H1 (cell line): ENCODE measurements at regions not wholly inside any gene's neighbourhood (a gene's known extent, or its start where the extent isn't known, plus 50 kb on each side); places are given as distances from the start of the nearest gene placed in this dataset.

Experiments used
- CTCF ChIA-PET: fragments of 300-600 bp; sonication (Branson Sonifier 250); formaldehyde crosslinking; loops from one replicate; lab custom pipeline; 2021; ENCODE audit not compliant: partially characterized antibody; lab: Charles Lee
- POLR2A ChIA-PET: fragments of 300-600 bp; sonication (Branson Sonifier 250); formaldehyde crosslinking; loops from one replicate; lab custom pipeline; 2021; ENCODE audit warnings: inconsistent platforms; ENCODE audit not compliant: partially characterized antibody; lab: Charles Lee
- DNase-seq, 2 experiments: peaks; one replicate each; pipeline versions ENCODE4 v3.0.0 to v3.0.0-alpha.2; 2010 to 2022; ENCODE audit warnings: low spot score in 2 of 2, low read depth in 1 of 2, mixed read lengths in 1 of 2
- FAIRE-seq: peaks from 2 replicates; lab custom pipeline; 2011; peaks lifted over from hg19 to GRCh38; lab: Jason Lieb, UNC
- H2AFZ ChIP-seq: 2 replicates; pipeline ENCODE4 v1.8.1; 2012; ENCODE audit warnings: low read length, inconsistent platforms
- H2AK5ac ChIP-seq: 2 replicates; pipeline ENCODE4 v1.6.1; 2013; ENCODE audit warnings: low read depth, low read length
- H2BK120ac ChIP-seq: replicated peaks from 2 replicates; pipeline ENCODE3; 2013; ENCODE audit warnings: low read depth, low read length, inconsistent platforms
- H2BK12ac ChIP-seq: 2 replicates; pipeline ENCODE4 v1.6.1; 2013; ENCODE audit warnings: low read depth, low read length
- H2BK15ac ChIP-seq: 2 replicates; pipeline ENCODE4 v1.6.1; 2013; ENCODE audit warnings: low read length
- H2BK20ac ChIP-seq: 2 replicates; pipeline ENCODE4 v1.6.1; 2013; ENCODE audit warnings: low read length
- H2BK5ac ChIP-seq: 2 replicates; pipeline ENCODE4 v1.6.1; 2013; ENCODE audit warnings: low read depth, low read length
- H3K14ac ChIP-seq: 2 replicates; pipeline ENCODE4 v1.6.1; 2013; ENCODE audit warnings: inconsistent platforms; ENCODE audit not compliant: insufficient read length
- H3K18ac ChIP-seq: 2 replicates; pipeline ENCODE4 v1.6.1; 2013; ENCODE audit warnings: low read length; ENCODE audit errors: extremely low read depth
- H3K23ac ChIP-seq: 2 replicates; pipeline ENCODE4 v1.6.1; 2013; ENCODE audit warnings: inconsistent platforms; ENCODE audit not compliant: insufficient read length
- H3K23me2 ChIP-seq: 2 replicates; pipeline ENCODE4 v1.6.1; 2013; ENCODE audit warnings: low read depth, low read length
- H3K27ac ChIP-seq: 2 replicates; pipeline ENCODE4 v1.6.1; 2011; ENCODE audit warnings: low read depth, low read length, inconsistent platforms
- H3K27me3 ChIP-seq, 4 experiments: replicated peaks in 1 of 4; 1 replicate in 1 of 4; 2 replicates in 3 of 4; pipeline versions ENCODE4 v1.6.1 to v1.8.1; 2011 to 2013; ENCODE audit warnings: low read length in 3 of 4, mild to moderate bottlenecking in 3 of 4, inconsistent platforms in 2 of 4, mixed read lengths in 2 of 4, moderate library complexity in 1 of 4; ENCODE audit not compliant: control insufficient read depth in 3 of 4, insufficient read depth in 3 of 4; ENCODE audit errors: extremely low read depth in 1 of 4
- H3K36me3 ChIP-seq, 4 experiments: 2 replicates each; pipeline versions ENCODE4 v1.6.1 to v1.8.1; 2011 to 2013; ENCODE audit warnings: mild to moderate bottlenecking in 4 of 4, low read length in 3 of 4, moderate library complexity in 2 of 4, control low read depth in 1 of 4, inconsistent platforms in 1 of 4; ENCODE audit not compliant: insufficient read depth in 4 of 4, control insufficient read depth in 2 of 4
- H3K4ac ChIP-seq: replicated peaks from 2 replicates; pipeline ENCODE3; 2013; ENCODE audit warnings: low read length, low read depth, mixed read lengths, inconsistent platforms; ENCODE audit not compliant: insufficient read length
- H3K4me1 ChIP-seq, 4 experiments: replicated peaks in 1 of 4; 1 replicate in 1 of 4; 2 replicates in 3 of 4; pipeline versions ENCODE4 v1.6.1 to v1.8.1; 2011 to 2013; ENCODE audit warnings: low read length in 3 of 4, inconsistent platforms in 2 of 4, mixed read lengths in 1 of 4; ENCODE audit not compliant: insufficient read depth in 4 of 4, control insufficient read depth in 3 of 4
- H3K4me2 ChIP-seq, 2 experiments: 2 replicates each; pipeline versions ENCODE4 v1.6.1 to v1.8.1; 2011 to 2013; ENCODE audit warnings: low read depth in 2 of 2, low read length in 2 of 2, control low read depth in 1 of 2, inconsistent platforms in 1 of 2, mild to moderate bottlenecking in 1 of 2; ENCODE audit not compliant: insufficient read depth in 1 of 2
- H3K4me3 ChIP-seq, 4 experiments: fragments of 200-600, 300-600 bp in 1 of 4; sonication (generic), shearing (Covaris generic), sonication (Bioruptor Twin) in 1 of 4; 2 replicates each; pipeline versions ENCODE4 v1.5.1 to v1.8.1; 2011 to 2016; ENCODE audit warnings: low read length in 4 of 4, low read depth in 3 of 4, control low read depth in 2 of 4, inconsistent platforms in 2 of 4, mild to moderate bottlenecking in 2 of 4, mixed read lengths in 1 of 4, moderate library complexity in 1 of 4; ENCODE audit not compliant: insufficient read depth in 2 of 4; ENCODE audit errors: extremely low read depth in 1 of 4
- H3K56ac ChIP-seq: replicated peaks from 2 replicates; pipeline ENCODE3; 2013; ENCODE audit warnings: low read depth, mild to moderate bottlenecking, mixed read lengths, low read length, inconsistent platforms; ENCODE audit not compliant: insufficient read length
- H3K79me1 ChIP-seq: 2 replicates; pipeline ENCODE4 v1.6.1; 2013; ENCODE audit warnings: low read depth, low read length, control low read depth
- H3K79me2 ChIP-seq, 2 experiments: 2 replicates each; pipeline versions ENCODE4 v1.6.1 to v1.8.1; 2012 to 2013; ENCODE audit warnings: low read length in 2 of 2, mild to moderate bottlenecking in 2 of 2, inconsistent platforms in 1 of 2; ENCODE audit not compliant: insufficient read depth in 2 of 2, control insufficient read depth in 1 of 2
- H3K9ac ChIP-seq, 4 experiments: replicated peaks in 1 of 4; 1 replicate in 1 of 4; 2 replicates in 3 of 4; pipeline versions ENCODE4 v1.6.1 to v1.8.1; 2011 to 2013; ENCODE audit warnings: low read depth in 3 of 4, low read length in 3 of 4, control low read depth in 2 of 4, mild to moderate bottlenecking in 2 of 4, moderate library complexity in 2 of 4, inconsistent platforms in 1 of 4; ENCODE audit errors: extremely low read depth in 1 of 4
- H3K9me3 ChIP-seq, 2 experiments: 2 replicates each; pipeline versions ENCODE4 v1.6.1 to v1.8.1; 2012 to 2013; ENCODE audit warnings: mild to moderate bottlenecking in 2 of 2, moderate library complexity in 2 of 2, control low read depth in 1 of 2, inconsistent platforms in 1 of 2, low read depth in 1 of 2, low read length in 1 of 2, mixed read lengths in 1 of 2; ENCODE audit not compliant: insufficient read depth in 2 of 2
- H4K20me1 ChIP-seq, 2 experiments: replicated peaks in 1 of 2; 2 replicates each; pipeline versions ENCODE3 to v1.8.1; 2011 to 2013; ENCODE audit warnings: inconsistent platforms in 2 of 2, low read length in 2 of 2, mild to moderate bottlenecking in 1 of 2; ENCODE audit not compliant: insufficient read depth in 2 of 2, control insufficient read depth in 1 of 2
- H4K5ac ChIP-seq: 2 replicates; pipeline ENCODE4 v1.6.1; 2013; ENCODE audit warnings: low read length, low read depth, mixed read lengths, inconsistent platforms; ENCODE audit not compliant: insufficient read length
- H4K8ac ChIP-seq: 2 replicates; pipeline ENCODE4 v1.8.0; 2013; ENCODE audit warnings: mild to moderate bottlenecking, moderate library complexity, low read length, inconsistent platforms; ENCODE audit not compliant: insufficient read depth; ENCODE audit errors: extremely low read depth
- H4K91ac ChIP-seq: replicated peaks from 2 replicates; pipeline ENCODE3; 2013; ENCODE audit warnings: low read length, mixed read lengths, inconsistent platforms; ENCODE audit not compliant: insufficient read length
- CTBP2 ChIP-seq: IDR thresholded peaks from 2 replicates; pipeline ENCODE4 v1.7.0; 2011; ENCODE audit warnings: borderline replicate concordance, mild to moderate bottlenecking, moderate library complexity, mixed read lengths, low read length; ENCODE audit not compliant: insufficient read depth, insufficient read length
- NANOG ChIP-seq: IDR thresholded peaks from 2 replicates; pipeline ENCODE4 v1.6.1; 2011; ENCODE audit warnings: low read length, low read depth, mild to moderate bottlenecking, inconsistent platforms; ENCODE audit not compliant: insufficient read depth, poor library complexity, severe bottlenecking
- POU5F1 ChIP-seq: IDR thresholded peaks from 2 replicates; pipeline ENCODE4 v1.6.1; 2011; ENCODE audit warnings: low read depth, mild to moderate bottlenecking, low read length, moderate library complexity
- RFX5 ChIP-seq: IDR thresholded peaks from 2 replicates; pipeline ENCODE4 v1.6.1; 2011; ENCODE audit warnings: low read depth, low read length, improper control_type of control experiment, borderline replicate concordance
- SIRT6 ChIP-seq: IDR thresholded peaks from one replicate; pipeline ENCODE4 v1.7.1; 2012; ENCODE audit warnings: low read length, inconsistent platforms
- SUZ12 ChIP-seq: fragments of 200-600 bp; sonication (generic); IDR thresholded peaks from 2 replicates; pipeline ENCODE4 v1.6.1; 2012; ENCODE audit warnings: mild to moderate bottlenecking, inconsistent platforms, low read length, moderate library complexity, mixed read lengths
- TEAD4 ChIP-seq: IDR thresholded peaks from 2 replicates; pipeline ENCODE4 v1.6.1; 2012; ENCODE audit warnings: low read depth, low read length, inconsistent platforms, mixed read lengths
- WGBS, 2 experiments: shearing (Covaris generic) in 1 of 2; methylation state at CpG; one replicate each; pipeline versions ENCODE4 v1.1.6 to v1.1.7; 2013 to 2015; ENCODE audit warnings: low lambda C conversion rate in 2 of 2, mixed read lengths in 2 of 2, inconsistent platforms in 1 of 2, low coverage in 1 of 2, missing lambda C conversion rate in 1 of 2; ENCODE audit not compliant: insufficient replicate concordance in 2 of 2, insufficient coverage in 1 of 2, insufficient read length in 1 of 2; ENCODE audit errors: extremely low coverage in 1 of 2, missing lambda C conversion rate in 1 of 2; 5-methylcytosine and 5-hydroxymethylcytosine counted together
- TF ChIP-seq, protein P1 (sequence below): IDR thresholded peaks from 2 replicates; pipeline ENCODE4 v1.6.1; 2011; ENCODE audit warnings: low read depth, mild to moderate bottlenecking, low read length; ENCODE audit not compliant: insufficient read depth

DNA sequence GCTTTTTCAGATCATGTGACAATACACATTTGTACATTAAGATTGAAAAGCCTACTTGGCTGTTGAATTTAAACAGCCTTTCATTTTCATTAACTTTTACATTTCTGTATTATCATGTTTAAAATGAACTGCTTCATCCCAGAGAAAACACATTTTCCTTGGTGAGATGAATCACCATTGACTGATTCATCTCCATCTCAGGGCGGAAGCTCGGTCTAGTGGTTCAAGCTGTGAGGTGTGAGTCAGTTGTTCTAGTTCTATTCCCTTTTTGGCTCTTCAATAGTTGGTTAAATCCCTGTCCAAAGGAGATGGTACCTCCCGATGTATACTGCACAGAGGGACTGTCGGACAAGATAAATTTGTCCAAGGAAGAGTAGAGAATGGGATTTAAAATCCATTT lies 189.7 kb downstream of the ADCYAP1 start:
- Histone ChIP-seq H3K23ac (no peak overlapping the region), H3K14ac (no peak overlapping the region), H2BK12ac (no peak overlapping the region), H4K8ac (no peak overlapping the region), H2BK5ac (no peak overlapping the region), H3K4me1 (peaks cover 0 to 11% (median 5%) of the 10 kb centered on the region in 4 experiments; a peak in 3 of 7 replicates), H3K79me1 (no peaks in the 10 kb centered on the region), H4K20me1 (no peaks in the 10 kb centered on the region), H2BK15ac (no peak overlapping the region), H2BK120ac (no peak overlapping the region), H3K23me2 (no peaks in the 10 kb centered on the region), H2BK20ac (no peak overlapping the region), H3K27ac (no peak overlapping the region), H4K5ac (no peak overlapping the region), H3K4ac (no peak overlapping the region), H3K9ac (no peak overlapping the region), H3K56ac (no peak overlapping the region), H3K36me3 (peaks cover 0 to 7% (median 0%) of the 10 kb centered on the region in 4 experiments; a peak in 1 of 8 replicates), H3K4me2 (no peak overlapping the region), H3K9me3 (peaks cover 3 to 6% of the 10 kb centered on the region in 2 experiments; a peak in 3 of 4 replicates), H2AK5ac (no peak overlapping the region), H3K4me3 (no peak overlapping the region), H3K18ac (no peak overlapping the region), H4K91ac (no peak overlapping the region), H3K27me3 (no peaks in the 10 kb centered on the region), H2AFZ (no peak overlapping the region), H3K79me2 (no peaks in the 10 kb centered on the region; a peak in 1 of 4 replicates)
- TF ChIP-seq TEAD4 = no peak
- TF ChIP-seq POU5F1 = no peak
- TF ChIP-seq SIRT6 = no peak
- TF ChIP-seq, protein P1, sequence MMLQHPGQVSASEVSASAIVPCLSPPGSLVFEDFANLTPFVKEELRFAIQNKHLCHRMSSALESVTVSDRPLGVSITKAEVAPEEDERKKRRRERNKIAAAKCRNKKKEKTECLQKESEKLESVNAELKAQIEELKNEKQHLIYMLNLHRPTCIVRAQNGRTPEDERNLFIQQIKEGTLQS = no peak
- TF ChIP-seq RFX5 = no peak
- TF ChIP-seq NANOG = no peak
- no peak for TF ChIP-seq CTBP2
- no peak for TF ChIP-seq SUZ12
- POLR2A ChIA-PET = interaction anchor here (1.3 kb wide), 1 partner anchor 13 kb away, joined by 4 read pairs; no protein-coding TSS in a partner anchor
- CTCF ChIA-PET = interaction anchor here (1.0 to 1.6 kb wide), 2 partner anchors 9 to 32 kb away, joined by 3 read pairs; no protein-coding TSS in a partner anchor
- DNase-seq (no peak), FAIRE-seq (no peak)
- 84% methylated on average over 4 of the region's 4 CpGs; no CpG with 5 or more reads in 1 of the 2 experiments for WGBS, 2 experiments
